RWPE1 (cell line): ENCODE measurements at regions not wholly inside any gene's neighbourhood (a gene's known extent, or its start where the extent isn't known, plus 50 kb on each side); places are given as distances from the start of the nearest gene placed in this dataset.
"Not testable (repeated sequence)": the region's sequence is repeated elsewhere in the genome, so short reads cannot be mapped to it uniquely, and the experiment has no call there.

Experiments
- CTCF ChIA-PET: fragments of 350-600 bp; sonication (Branson Sonifier 250); formaldehyde crosslinking; extraction: SDS; loops from one replicate; lab custom pipeline; 2021; lab: Yijun Ruan, JAX
- POLR2A ChIA-PET: fragments of 400-600 bp; formaldehyde crosslinking; extraction: SDS; loops from one replicate; lab custom pipeline; 2020; ENCODE audit warnings: antibody characterized with exemption; ENCODE audit not compliant: low non-redundant PET; lab: Yijun Ruan, JAX
- DNase-seq: peaks from one replicate; pipeline ENCODE4 v3.0.0; 2012; ENCODE audit warnings: low spot score
- H3K27ac ChIP-seq: fragments of 450-650 bp; 2 replicates; pipeline ENCODE4 v1.5.1; 2017
- TF ChIP-seq, protein P1 (sequence below): fragments of 450-650 bp; conservative IDR thresholded peaks from 2 replicates; pipeline ENCODE4 v1.5.1; 2017; ENCODE audit warnings: low read depth, mild to moderate bottlenecking

GRCh38 chr15:87557881-87558280 is 698.7 kb downstream of the NTRK3 start:
- ChIA-PET CTCF (no interaction called here), POLR2A (no interaction called here)
- no peak for DNase-seq
- H3K27ac ChIP-seq: no peak overlapping the region
- TF ChIP-seq, protein P1, sequence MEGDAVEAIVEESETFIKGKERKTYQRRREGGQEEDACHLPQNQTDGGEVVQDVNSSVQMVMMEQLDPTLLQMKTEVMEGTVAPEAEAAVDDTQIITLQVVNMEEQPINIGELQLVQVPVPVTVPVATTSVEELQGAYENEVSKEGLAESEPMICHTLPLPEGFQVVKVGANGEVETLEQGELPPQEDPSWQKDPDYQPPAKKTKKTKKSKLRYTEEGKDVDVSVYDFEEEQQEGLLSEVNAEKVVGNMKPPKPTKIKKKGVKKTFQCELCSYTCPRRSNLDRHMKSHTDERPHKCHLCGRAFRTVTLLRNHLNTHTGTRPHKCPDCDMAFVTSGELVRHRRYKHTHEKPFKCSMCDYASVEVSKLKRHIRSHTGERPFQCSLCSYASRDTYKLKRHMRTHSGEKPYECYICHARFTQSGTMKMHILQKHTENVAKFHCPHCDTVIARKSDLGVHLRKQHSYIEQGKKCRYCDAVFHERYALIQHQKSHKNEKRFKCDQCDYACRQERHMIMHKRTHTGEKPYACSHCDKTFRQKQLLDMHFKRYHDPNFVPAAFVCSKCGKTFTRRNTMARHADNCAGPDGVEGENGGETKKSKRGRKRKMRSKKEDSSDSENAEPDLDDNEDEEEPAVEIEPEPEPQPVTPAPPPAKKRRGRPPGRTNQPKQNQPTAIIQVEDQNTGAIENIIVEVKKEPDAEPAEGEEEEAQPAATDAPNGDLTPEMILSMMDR: no peak

DNA sequence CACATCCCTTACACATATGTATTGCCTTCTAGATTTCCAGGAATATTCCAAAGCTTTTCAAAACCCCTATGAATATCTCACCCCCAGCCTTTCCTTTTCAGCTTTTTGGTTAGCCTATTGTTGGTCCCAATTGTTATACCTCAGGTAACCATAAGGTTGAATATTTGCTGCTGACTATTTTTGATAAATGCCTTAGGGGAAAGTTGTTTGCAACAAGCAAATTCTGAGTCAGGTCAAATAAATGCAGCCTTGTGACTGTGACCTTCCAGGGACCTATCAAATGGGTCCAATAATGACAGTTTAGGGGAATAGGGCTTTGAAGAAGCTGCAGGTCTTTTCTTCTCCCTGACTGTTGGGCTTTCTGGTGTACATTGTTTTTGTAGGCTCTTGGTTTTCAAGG is 699.7 kb downstream of the NTRK3 start:
- ChIA-PET POLR2A (no interaction called here), CTCF (no interaction called here)
- TF ChIP-seq, protein P1: no peak
- DNase-seq: no peak
- no peak overlapping the region for H3K27ac ChIP-seq

GRCh38 chr15:87549860-87550259 is 706.7 kb downstream of the NTRK3 start:
- ChIA-PET CTCF (no interaction called here), POLR2A (no interaction called here)
- TF ChIP-seq, protein P1: no peak
- H3K27ac ChIP-seq: no peak overlapping the region
- no peak for DNase-seq

DNA sequence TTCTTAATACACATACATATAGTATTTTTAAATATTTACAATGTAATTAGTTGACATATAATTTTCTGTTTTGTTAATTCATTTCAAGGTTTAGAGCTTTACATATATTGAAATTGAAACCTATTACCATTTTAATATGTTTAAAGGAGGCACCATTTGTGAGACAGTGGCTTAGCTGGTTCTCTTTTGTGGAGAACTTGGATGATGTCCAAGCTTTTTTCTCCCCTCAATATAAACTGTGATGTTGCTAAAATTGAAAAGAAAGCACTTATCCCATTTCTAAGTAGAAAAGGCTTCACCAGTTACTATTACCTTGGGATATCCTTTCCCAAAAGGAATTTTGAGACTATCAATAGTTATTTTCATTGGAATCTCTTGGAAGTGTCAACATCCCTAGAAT is 707.2 kb downstream of the NTRK3 start:
- H3K27ac ChIP-seq: no peak overlapping the region
- TF ChIP-seq, protein P1: no peak
- ChIA-PET POLR2A (no interaction called here), CTCF (no interaction called here)
- DNase-seq: no peak

GRCh38 chr15:87548590-87548989 is 707.9 kb downstream of the NTRK3 start:
- H3K27ac ChIP-seq, CTCF ChIA-PET, POLR2A ChIA-PET, DNase-seq: not testable (repeated sequence)

GRCh38 chr15:87547470-87548181 is 708.9 kb downstream of the NTRK3 start:
- no peak for DNase-seq
- ChIA-PET POLR2A (no interaction called here), CTCF (no interaction called here)
- TF ChIP-seq, protein P1: no peak
- no peak overlapping the region for H3K27ac ChIP-seq

- ChIA-PET POLR2A (no interaction called here), CTCF (interaction anchor here (0.6 kb wide), 1 partner anchor 855 kb away, joined by 3 read pairs; no protein-coding TSS in a partner anchor)
- TF ChIP-seq, protein P1: no peak
Measured at GRCh38 chr15:87538327-87538834, 718.2 kb downstream of the NTRK3 start.

More at GRCh38 chr15:87538327-87538834, 718.2 kb downstream of the NTRK3 start:
- no peak for DNase-seq
- H3K27ac ChIP-seq: no peak overlapping the region
